ENCODE measurements at regions not wholly inside any gene's neighbourhood (a gene's known extent, or its start where the extent isn't known, plus 50 kb on each side); places are given as distances from the start of the nearest gene placed in this dataset.

DNA sequence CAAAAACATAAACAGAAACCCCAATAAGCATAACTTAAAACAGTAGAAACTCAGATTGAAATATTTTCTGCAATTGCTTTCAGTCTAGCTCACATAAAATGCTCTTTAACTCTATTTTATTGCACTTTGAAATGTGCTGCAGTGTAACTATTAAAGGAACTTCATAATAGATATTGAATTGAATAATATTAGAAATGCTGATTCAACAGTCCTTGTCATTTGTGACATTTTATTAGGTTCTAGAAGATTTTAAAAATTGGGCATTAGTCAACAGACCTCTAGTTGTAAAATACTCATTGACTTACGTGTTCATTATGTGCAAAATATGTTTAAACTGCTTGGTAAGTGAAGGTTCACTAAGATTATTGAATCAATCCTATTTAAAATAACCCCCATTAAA, 1422.3 kb downstream of the PLA2G4A start:
- TF ChIP-seq, protein P1, sequence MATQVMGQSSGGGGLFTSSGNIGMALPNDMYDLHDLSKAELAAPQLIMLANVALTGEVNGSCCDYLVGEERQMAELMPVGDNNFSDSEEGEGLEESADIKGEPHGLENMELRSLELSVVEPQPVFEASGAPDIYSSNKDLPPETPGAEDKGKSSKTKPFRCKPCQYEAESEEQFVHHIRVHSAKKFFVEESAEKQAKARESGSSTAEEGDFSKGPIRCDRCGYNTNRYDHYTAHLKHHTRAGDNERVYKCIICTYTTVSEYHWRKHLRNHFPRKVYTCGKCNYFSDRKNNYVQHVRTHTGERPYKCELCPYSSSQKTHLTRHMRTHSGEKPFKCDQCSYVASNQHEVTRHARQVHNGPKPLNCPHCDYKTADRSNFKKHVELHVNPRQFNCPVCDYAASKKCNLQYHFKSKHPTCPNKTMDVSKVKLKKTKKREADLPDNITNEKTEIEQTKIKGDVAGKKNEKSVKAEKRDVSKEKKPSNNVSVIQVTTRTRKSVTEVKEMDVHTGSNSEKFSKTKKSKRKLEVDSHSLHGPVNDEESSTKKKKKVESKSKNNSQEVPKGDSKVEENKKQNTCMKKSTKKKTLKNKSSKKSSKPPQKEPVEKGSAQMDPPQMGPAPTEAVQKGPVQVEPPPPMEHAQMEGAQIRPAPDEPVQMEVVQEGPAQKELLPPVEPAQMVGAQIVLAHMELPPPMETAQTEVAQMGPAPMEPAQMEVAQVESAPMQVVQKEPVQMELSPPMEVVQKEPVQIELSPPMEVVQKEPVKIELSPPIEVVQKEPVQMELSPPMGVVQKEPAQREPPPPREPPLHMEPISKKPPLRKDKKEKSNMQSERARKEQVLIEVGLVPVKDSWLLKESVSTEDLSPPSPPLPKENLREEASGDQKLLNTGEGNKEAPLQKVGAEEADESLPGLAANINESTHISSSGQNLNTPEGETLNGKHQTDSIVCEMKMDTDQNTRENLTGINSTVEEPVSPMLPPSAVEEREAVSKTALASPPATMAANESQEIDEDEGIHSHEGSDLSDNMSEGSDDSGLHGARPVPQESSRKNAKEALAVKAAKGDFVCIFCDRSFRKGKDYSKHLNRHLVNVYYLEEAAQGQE (IDR thresholded peaks at IDR 0.05) = no peak
- TF ChIP-seq FOXA2 (IDR thresholded peaks at IDR 0.05) (no peak), NR2F2 (IDR thresholded peaks at IDR 0.05) (no peak), FOXA1 (IDR thresholded peaks at IDR 0.05) (no peak), HNF4G (IDR thresholded peaks at IDR 0.05) (no peak), SP1 (IDR thresholded peaks at IDR 0.05) (no peak), GABPA (IDR thresholded peaks at IDR 0.05 in 1 of 2, conservative IDR thresholded peaks at IDR 0.05 in 1 of 2) (no peak), YY1 (IDR thresholded peaks at IDR 0.05) (no peak), HNF4A (conservative IDR thresholded peaks at IDR 0.05) (no peak), EGR1 (IDR thresholded peaks at IDR 0.05; ENCODE audit: low read depth in 2 of 2) (no peak), RAD21 (IDR thresholded peaks at IDR 0.05) (no peak), RXRA (IDR thresholded peaks at IDR 0.05) (no peak), JUND (IDR thresholded peaks at IDR 0.05) (no peak), TAF1 (conservative IDR thresholded peaks at IDR 0.05) (no peak)
- TF ChIP-seq, protein P2, sequence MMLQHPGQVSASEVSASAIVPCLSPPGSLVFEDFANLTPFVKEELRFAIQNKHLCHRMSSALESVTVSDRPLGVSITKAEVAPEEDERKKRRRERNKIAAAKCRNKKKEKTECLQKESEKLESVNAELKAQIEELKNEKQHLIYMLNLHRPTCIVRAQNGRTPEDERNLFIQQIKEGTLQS (IDR thresholded peaks at IDR 0.05) = no peak
- TF ChIP-seq, protein P3, sequence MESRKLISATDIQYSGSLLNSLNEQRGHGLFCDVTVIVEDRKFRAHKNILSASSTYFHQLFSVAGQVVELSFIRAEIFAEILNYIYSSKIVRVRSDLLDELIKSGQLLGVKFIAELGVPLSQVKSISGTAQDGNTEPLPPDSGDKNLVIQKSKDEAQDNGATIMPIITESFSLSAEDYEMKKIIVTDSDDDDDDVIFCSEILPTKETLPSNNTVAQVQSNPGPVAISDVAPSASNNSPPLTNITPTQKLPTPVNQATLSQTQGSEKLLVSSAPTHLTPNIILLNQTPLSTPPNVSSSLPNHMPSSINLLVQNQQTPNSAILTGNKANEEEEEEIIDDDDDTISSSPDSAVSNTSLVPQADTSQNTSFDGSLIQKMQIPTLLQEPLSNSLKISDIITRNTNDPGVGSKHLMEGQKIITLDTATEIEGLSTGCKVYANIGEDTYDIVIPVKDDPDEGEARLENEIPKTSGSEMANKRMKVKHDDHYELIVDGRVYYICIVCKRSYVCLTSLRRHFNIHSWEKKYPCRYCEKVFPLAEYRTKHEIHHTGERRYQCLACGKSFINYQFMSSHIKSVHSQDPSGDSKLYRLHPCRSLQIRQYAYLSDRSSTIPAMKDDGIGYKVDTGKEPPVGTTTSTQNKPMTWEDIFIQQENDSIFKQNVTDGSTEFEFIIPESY (IDR thresholded peaks at IDR 0.05) = no peak
- TF ChIP-seq, protein P4, sequence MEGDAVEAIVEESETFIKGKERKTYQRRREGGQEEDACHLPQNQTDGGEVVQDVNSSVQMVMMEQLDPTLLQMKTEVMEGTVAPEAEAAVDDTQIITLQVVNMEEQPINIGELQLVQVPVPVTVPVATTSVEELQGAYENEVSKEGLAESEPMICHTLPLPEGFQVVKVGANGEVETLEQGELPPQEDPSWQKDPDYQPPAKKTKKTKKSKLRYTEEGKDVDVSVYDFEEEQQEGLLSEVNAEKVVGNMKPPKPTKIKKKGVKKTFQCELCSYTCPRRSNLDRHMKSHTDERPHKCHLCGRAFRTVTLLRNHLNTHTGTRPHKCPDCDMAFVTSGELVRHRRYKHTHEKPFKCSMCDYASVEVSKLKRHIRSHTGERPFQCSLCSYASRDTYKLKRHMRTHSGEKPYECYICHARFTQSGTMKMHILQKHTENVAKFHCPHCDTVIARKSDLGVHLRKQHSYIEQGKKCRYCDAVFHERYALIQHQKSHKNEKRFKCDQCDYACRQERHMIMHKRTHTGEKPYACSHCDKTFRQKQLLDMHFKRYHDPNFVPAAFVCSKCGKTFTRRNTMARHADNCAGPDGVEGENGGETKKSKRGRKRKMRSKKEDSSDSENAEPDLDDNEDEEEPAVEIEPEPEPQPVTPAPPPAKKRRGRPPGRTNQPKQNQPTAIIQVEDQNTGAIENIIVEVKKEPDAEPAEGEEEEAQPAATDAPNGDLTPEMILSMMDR (IDR thresholded peaks at IDR 0.05; ENCODE audit: low read depth, low read length, missing input control) = no peak
- TF ChIP-seq, protein P5, sequence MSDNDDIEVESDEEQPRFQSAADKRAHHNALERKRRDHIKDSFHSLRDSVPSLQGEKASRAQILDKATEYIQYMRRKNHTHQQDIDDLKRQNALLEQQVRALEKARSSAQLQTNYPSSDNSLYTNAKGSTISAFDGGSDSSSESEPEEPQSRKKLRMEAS (IDR thresholded peaks at IDR 0.05) = no peak
- no peaks in the 10 kb centered on the region for H3K27me3 ChIP-seq (ENCODE audit: control insufficient read depth in 4 of 4, insufficient read depth in 4 of 4, low read length in 3 of 4)

More for the DNA sequence above, 1422.3 kb downstream of the PLA2G4A start:
- H3K36me3 ChIP-seq (ENCODE audit: control insufficient read depth in 4 of 4, insufficient read depth in 3 of 4, low read depth in 1 of 4, low read length in 3 of 4) = no peaks in the 10 kb centered on the region
- WGBS = 61% methylated on average over 1 of the region's 1 CpG
- H3K9ac ChIP-seq (ENCODE audit: low read depth in 1 of 2, low read length in 2 of 2) = no peak overlapping the region
- H3K4me1 ChIP-seq (ENCODE audit: control insufficient read depth in 4 of 4, insufficient read depth in 4 of 4, low read length in 3 of 4) = no peaks in the 10 kb centered on the region
- no peaks in the 10 kb centered on the region for H3K9me3 ChIP-seq (ENCODE audit: control insufficient read depth in 4 of 4, low read length in 3 of 4)
- H3K27ac ChIP-seq (ENCODE audit: low read depth in 1 of 2, low read length in 2 of 2) = no peak overlapping the region
- no peak for DNase-seq (ENCODE audit: low spot score)
- H3K4me3 ChIP-seq (ENCODE audit: low read depth in 1 of 3, low read length in 3 of 3) = no peak overlapping the region

All from liver (tissue), 8 donors.